Neural crest cell (in vitro differentiated cells): ENCODE measurements at regions not wholly inside any gene's neighbourhood (a gene's known extent, or its start where the extent isn't known, plus 50 kb on each side); places are given as distances from the start of the nearest gene placed in this dataset.
"Not testable (repeated sequence)": the region's sequence is repeated elsewhere in the genome, so short reads cannot be mapped to it uniquely, and the experiment has no call there.

Experiments used
- DNase-seq: peaks from one replicate; pipeline ENCODE4 v3.0.0; 2021; ENCODE audit warnings: low read depth, mixed read lengths, low spot score
- H3K27ac Mint-ChIP-seq: one replicate; pipeline ENCODE4 v1.8.0; 2021; ENCODE audit warnings: mild to moderate bottlenecking, mixed read lengths; ENCODE audit not compliant: unreplicated experiment
- H3K27me3 Mint-ChIP-seq: 2 replicates; pipeline ENCODE4 v1.8.0; 2021; ENCODE audit warnings: low read depth, mild to moderate bottlenecking, mixed read lengths
- H3K36me3 Mint-ChIP-seq: 2 replicates; pipeline ENCODE4 v1.8.0; 2021; ENCODE audit warnings: low read depth, mild to moderate bottlenecking, mixed read lengths
- H3K4me1 Mint-ChIP-seq: 2 replicates; pipeline ENCODE4 v1.8.0; 2021; ENCODE audit warnings: mixed read lengths
- H3K4me3 Mint-ChIP-seq: one replicate; pipeline ENCODE4 v1.8.0; 2021; ENCODE audit warnings: mild to moderate bottlenecking, mixed read lengths
- H3K9me3 Mint-ChIP-seq: 2 replicates; pipeline ENCODE4 v1.8.0; 2021; ENCODE audit warnings: mixed read lengths
- CTCF ChIP-seq: fragments of 200-600 bp; sonication (generic); conservative IDR thresholded peaks from 2 replicates; pipeline ENCODE4 v1.5.0; 2021; ENCODE audit warnings: antibody characterized with exemption, mild to moderate bottlenecking

DNA sequence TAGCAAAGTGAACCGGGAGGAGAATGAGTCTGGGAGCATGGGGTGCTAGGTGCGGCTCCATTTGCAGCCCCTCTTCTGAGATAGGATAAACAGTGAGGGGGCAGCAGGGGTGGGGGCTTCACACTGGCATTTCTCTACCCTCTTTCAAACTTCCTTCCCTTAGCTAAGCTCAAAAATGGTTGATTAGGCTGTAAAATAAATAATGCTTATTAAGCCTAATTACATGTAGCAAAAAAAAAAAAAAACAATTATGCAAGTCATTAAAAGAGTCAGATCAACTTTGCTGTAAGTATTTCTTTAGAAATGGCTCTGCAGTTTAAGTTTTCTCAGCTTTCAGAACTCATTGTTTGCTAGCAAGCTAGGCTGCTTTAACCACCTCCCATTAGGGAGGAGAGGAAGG is 182.7 kb upstream of the FBXO11 start:
- Mint-ChIP-seq H3K27ac (no peak overlapping the region), H3K27me3 (no peaks in the 10 kb centered on the region), H3K4me3 (no peak overlapping the region), H3K36me3 (no peaks in the 10 kb centered on the region), H3K4me1 (peaks cover 4% of the 10 kb centered on the region), H3K9me3 (peaks cover 5% of the 10 kb centered on the region)
- no peak for TF ChIP-seq CTCF
- DNase-seq, result no peak

DNA sequence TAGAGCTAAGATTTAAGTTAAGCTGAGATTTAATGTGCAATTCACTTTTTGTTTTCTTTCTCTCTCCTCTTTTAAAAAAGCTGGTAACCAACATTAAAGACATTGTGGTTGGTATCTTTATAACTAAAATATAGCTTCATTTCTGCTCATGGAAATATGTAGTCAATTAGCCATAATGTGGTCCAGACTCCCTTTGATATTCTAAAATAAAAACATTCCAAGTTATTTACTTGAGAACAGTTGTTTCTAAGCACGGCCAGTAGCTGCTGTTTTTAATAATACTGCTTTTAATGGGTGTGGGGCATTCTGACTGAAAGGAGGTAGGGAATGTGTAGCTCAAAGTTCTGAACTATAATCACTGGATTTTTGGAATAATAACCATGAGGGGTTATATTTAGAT is 183.3 kb upstream of the FBXO11 start:
- Mint-ChIP-seq H3K36me3 (no peaks in the 10 kb centered on the region), H3K9me3 (peaks cover 5% of the 10 kb centered on the region), H3K27me3 (no peaks in the 10 kb centered on the region), H3K27ac (no peak overlapping the region), H3K4me3 (no peak overlapping the region), H3K4me1 (peaks cover 4% of the 10 kb centered on the region)
- DNase-seq, result no peak
- TF ChIP-seq CTCF, result no peak

DNA sequence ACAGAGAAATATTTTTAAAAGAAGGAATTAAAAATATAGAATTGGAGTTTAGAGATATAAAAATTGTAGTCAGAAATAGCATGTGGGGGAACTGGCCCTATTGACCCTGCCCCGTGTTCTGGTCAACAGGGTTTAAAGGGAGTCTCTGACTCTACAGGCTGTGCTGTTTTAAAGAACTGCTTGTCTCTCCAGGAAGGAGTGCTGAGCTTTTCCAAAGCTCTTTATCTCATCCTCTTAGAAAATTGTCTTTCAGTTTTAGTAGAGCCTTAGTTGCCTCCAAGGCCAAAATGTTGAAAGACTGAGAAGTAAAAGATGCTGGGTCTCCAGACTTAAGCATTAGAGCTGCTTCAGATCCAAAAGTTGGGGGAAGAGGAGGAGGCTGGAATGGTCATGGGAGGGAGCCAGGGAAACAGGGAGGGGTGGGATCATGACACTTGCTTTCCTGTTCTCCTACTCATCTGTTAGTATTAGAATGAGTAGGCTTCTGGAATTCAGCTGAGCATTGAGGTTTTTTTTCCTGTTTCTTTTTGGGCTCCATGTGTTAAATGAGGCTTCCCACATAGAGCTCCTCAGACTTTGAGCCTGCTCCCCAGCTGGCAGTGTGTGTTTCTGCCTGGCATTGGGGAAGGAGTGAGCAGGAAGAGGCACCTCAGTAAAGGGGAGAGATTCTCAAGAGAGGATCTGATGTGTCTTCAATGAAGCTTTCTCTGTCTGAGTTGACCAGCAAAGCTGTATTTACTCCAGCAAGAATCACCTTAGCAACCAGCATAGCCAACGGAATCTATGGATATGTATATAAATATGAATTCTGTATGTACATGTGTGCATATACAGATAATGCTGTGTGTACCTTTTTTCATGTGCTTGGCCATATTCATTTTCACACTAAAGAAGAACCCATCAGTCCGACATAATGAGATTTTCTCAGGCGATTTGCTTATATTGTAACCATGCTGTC is 186.8 kb upstream of the FBXO11 start:
- no peaks in the 10 kb centered on the region for H3K9me3 Mint-ChIP-seq
- peak overlapping the region; percentile 72 for H3K27ac Mint-ChIP-seq
- DNase-seq, result no peak
- H3K27me3 Mint-ChIP-seq, result no peaks in the 10 kb centered on the region
- no peaks in the 10 kb centered on the region for H3K36me3 Mint-ChIP-seq
- no peak for TF ChIP-seq CTCF
- H3K4me1 Mint-ChIP-seq, result peaks cover 4% of the 10 kb centered on the region
- no peak overlapping the region for H3K4me3 Mint-ChIP-seq

GRCh38 chr2:48096765-48097164 is 190.5 kb upstream of the FBXO11 start:
- not testable (repeated sequence) for H3K36me3 Mint-ChIP-seq, H3K27ac Mint-ChIP-seq, H3K27me3 Mint-ChIP-seq, H3K4me3 Mint-ChIP-seq, H3K9me3 Mint-ChIP-seq, H3K4me1 Mint-ChIP-seq, DNase-seq

- Mint-ChIP-seq H3K27ac (no peak overlapping the region), H3K4me1 (no peaks in the 10 kb centered on the region)
Measured at GRCh38 chr2:48098539-48098938, 192.2 kb upstream of the FBXO11 start.

More at GRCh38 chr2:48098539-48098938, 192.2 kb upstream of the FBXO11 start:
- DNase-seq, result no peak
- peaks cover 8% of the 10 kb centered on the region for H3K9me3 Mint-ChIP-seq
- no peak for TF ChIP-seq CTCF
- no peak overlapping the region for H3K4me3 Mint-ChIP-seq
- peaks cover 8% of the 10 kb centered on the region for H3K36me3 Mint-ChIP-seq
- H3K27me3 Mint-ChIP-seq, result no peaks in the 10 kb centered on the region
